Spleen (tissue), 7 donors: ENCODE measurements at regions not wholly inside any gene's neighbourhood (a gene's known extent, or its start where the extent isn't known, plus 50 kb on each side); places are given as distances from the start of the nearest gene placed in this dataset.

Experiments used
- POLR2A ChIP-seq, 3 donors: fragments of 450-650 bp; IDR thresholded peaks; one replicate each; pipeline ENCODE4 v1.5.1; 2017; ENCODE audit warnings: antibody characterized with exemption in 3 of 3, mild to moderate bottlenecking in 1 of 3
- TF ChIP-seq, protein P1 (sequence below), 11 experiments: fragments of 200-600 bp in 7 of 11; fragments of 450-650 bp in 4 of 11; sonication (generic) in 4 of 11; IDR thresholded peaks in 8 of 11; conservative IDR thresholded peaks in 3 of 11; 1 replicate in 7 of 11; 2 replicates in 4 of 11; pipeline versions ENCODE4 v1.4.0 to v1.8.0; 2016 to 2021; ENCODE audit warnings: antibody characterized with exemption in 11 of 11, inconsistent platforms in 4 of 11, mild to moderate bottlenecking in 1 of 11
- donor health status: DM: no; HTN: no; CAD: no; lungs with moderate emphysema.
- donor health status: DM: no; HTN: no; CAD: no.
- donor health status: DM: no; HTN: no; CAD: no.

DNA sequence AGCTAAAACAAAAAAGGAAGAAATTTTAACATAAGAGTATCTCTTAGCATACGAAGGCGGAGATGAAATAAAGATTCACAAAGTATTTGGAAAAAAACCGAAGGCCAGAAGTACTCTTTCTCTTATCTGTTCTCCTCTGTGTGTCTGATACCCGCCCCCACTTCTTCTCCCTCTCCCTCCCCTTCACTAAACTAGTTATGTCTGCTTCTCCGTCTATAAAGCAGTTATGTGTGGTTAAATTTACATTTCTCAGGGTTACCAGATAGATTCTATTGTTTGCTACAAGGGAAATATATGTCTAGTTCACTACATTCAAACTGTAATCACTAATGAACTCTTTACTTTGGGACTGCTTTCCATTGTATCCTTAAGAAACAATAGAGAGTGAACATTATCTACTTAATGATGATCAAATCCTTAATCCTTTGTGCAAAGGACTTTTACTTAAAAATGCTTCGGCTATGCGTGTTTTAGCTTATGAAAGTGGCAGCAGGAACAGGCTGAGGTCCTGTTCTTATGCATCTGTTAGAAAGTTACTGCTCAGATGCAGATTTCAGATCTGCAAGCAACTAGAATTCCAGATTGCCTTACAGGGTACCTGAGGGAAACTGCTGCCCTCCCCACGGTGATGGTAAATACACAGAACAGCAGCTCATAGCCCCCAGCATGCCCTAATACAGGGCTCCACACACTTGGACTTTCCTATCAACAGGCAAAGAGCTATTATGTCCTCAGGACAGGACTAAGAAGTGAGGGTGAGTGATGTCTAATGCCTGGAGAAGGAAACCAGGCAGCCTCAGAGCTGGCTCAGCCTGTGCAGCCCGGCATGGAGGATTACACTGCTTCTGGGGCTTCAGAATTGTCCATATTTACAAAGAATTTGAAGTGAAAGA is 273.3 kb downstream of the FZD1 start:
- TF ChIP-seq POLR2A (IDR thresholded peaks at IDR 0.05): no peak
- TF ChIP-seq, protein P1, sequence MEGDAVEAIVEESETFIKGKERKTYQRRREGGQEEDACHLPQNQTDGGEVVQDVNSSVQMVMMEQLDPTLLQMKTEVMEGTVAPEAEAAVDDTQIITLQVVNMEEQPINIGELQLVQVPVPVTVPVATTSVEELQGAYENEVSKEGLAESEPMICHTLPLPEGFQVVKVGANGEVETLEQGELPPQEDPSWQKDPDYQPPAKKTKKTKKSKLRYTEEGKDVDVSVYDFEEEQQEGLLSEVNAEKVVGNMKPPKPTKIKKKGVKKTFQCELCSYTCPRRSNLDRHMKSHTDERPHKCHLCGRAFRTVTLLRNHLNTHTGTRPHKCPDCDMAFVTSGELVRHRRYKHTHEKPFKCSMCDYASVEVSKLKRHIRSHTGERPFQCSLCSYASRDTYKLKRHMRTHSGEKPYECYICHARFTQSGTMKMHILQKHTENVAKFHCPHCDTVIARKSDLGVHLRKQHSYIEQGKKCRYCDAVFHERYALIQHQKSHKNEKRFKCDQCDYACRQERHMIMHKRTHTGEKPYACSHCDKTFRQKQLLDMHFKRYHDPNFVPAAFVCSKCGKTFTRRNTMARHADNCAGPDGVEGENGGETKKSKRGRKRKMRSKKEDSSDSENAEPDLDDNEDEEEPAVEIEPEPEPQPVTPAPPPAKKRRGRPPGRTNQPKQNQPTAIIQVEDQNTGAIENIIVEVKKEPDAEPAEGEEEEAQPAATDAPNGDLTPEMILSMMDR (IDR thresholded peaks at IDR 0.05 in 8 of 11, conservative IDR thresholded peaks at IDR 0.05 in 3 of 11): no peak
